Calu3 (cell line): ENCODE measurements at regions not wholly inside any gene's neighbourhood (a gene's known extent, or its start where the extent isn't known, plus 50 kb on each side); places are given as distances from the start of the nearest gene placed in this dataset.

Experiments
- BruUV-seq: library from RNA; stranded (reverse); fragments of 400-500 nt; replicated peaks from 2 replicates; lab custom pipeline; 2021; lab: Mats Ljungman, UMichigan
- CTCF ChIA-PET: fragments of 300-600 bp; sonication (Branson Sonifier 250); formaldehyde crosslinking; loops from one replicate; lab custom pipeline; 2022; ENCODE audit warnings: antibody characterized with exemption; lab: Charles Lee
- DNase-seq: peaks from one replicate; pipeline ENCODE4 v3.0.0; 2022
- H3K27ac Mint-ChIP-seq: one replicate; pipeline ENCODE4 v1.8.0; 2022; ENCODE audit warnings: mixed read lengths; ENCODE audit not compliant: unreplicated experiment
- H3K27me3 Mint-ChIP-seq: one replicate; pipeline ENCODE4 v1.8.0; 2022; ENCODE audit warnings: mixed read lengths; ENCODE audit not compliant: unreplicated experiment
- H3K36me3 Mint-ChIP-seq: one replicate; pipeline ENCODE4 v1.8.0; 2022; ENCODE audit warnings: mild to moderate bottlenecking, moderate library complexity, mixed read lengths; ENCODE audit not compliant: insufficient read depth, unreplicated experiment
- H3K4me1 Mint-ChIP-seq: one replicate; pipeline ENCODE4 v1.8.0; 2022; ENCODE audit warnings: mild to moderate bottlenecking, low read depth, mixed read lengths; ENCODE audit not compliant: unreplicated experiment
- H3K4me3 Mint-ChIP-seq: one replicate; pipeline ENCODE4 v1.8.0; 2022; ENCODE audit warnings: mild to moderate bottlenecking, low read depth, moderate library complexity, mixed read lengths; ENCODE audit not compliant: unreplicated experiment
- H3K9me3 Mint-ChIP-seq: one replicate; pipeline ENCODE4 v1.8.0; 2022; ENCODE audit warnings: low read depth, mixed read lengths; ENCODE audit not compliant: unreplicated experiment
- intact Hi-C: fragments of 100-400 bp; cut with micrococcal nuclease; formaldehyde crosslinking; loops from one replicate; pipeline ENCODE4 v1.10.0; 2022; ENCODE audit not compliant: unreplicated experiment
- TF ChIP-seq, protein P1 (sequence below): fragments of 200-600 bp; IDR thresholded peaks from one replicate; pipeline ENCODE4 v1.8.0; 2022; ENCODE audit warnings: antibody characterized with exemption; ENCODE audit not compliant: unreplicated experiment

- Mint-ChIP-seq H3K27me3 (no peaks in the 10 kb centered on the region), H3K4me1 (peaks cover 14% of the 10 kb centered on the region), H3K9me3 (peaks cover under 1% of the 10 kb centered on the region), H3K4me3 (no peak overlapping the region), H3K36me3 (no peaks in the 10 kb centered on the region), H3K27ac (no peak overlapping the region)
- TF ChIP-seq, protein P1, sequence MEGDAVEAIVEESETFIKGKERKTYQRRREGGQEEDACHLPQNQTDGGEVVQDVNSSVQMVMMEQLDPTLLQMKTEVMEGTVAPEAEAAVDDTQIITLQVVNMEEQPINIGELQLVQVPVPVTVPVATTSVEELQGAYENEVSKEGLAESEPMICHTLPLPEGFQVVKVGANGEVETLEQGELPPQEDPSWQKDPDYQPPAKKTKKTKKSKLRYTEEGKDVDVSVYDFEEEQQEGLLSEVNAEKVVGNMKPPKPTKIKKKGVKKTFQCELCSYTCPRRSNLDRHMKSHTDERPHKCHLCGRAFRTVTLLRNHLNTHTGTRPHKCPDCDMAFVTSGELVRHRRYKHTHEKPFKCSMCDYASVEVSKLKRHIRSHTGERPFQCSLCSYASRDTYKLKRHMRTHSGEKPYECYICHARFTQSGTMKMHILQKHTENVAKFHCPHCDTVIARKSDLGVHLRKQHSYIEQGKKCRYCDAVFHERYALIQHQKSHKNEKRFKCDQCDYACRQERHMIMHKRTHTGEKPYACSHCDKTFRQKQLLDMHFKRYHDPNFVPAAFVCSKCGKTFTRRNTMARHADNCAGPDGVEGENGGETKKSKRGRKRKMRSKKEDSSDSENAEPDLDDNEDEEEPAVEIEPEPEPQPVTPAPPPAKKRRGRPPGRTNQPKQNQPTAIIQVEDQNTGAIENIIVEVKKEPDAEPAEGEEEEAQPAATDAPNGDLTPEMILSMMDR = no peak
- BruUV-seq = no TSS peak
- CTCF ChIA-PET = interaction anchor here (1.0 to 1.4 kb wide), 2 partner anchors 14 to 17 kb away, joined by 3 to 4 read pairs; no protein-coding TSS in a partner anchor
- no peak for DNase-seq
- intact Hi-C loops = no loop called here
These were observed 104.0 kb upstream of the BOD1 start for GRCh38 chr5:173720286-173720952.

- Mint-ChIP-seq H3K9me3 (peaks cover 4% of the 10 kb centered on the region), H3K27me3 (no peaks in the 10 kb centered on the region), H3K27ac (no peak overlapping the region), H3K4me1 (peaks cover 14% of the 10 kb centered on the region), H3K4me3 (no peak overlapping the region), H3K36me3 (no peaks in the 10 kb centered on the region)
- intact Hi-C loops = no loop called here
- CTCF ChIA-PET = interaction anchor here (1.0 kb wide), 1 partner anchor 16 kb away, joined by 3 read pairs; no protein-coding TSS in a partner anchor
- DNase-seq = no peak
- TF ChIP-seq, protein P1 = no peak
- no TSS peak for BruUV-seq
These were observed 104.6 kb upstream of the BOD1 start for GRCh38 chr5:173720953-173721600.

- no peak for DNase-seq
- H3K27ac Mint-ChIP-seq = no peak overlapping the region
- intact Hi-C loops = no loop called here
These were observed 105.3 kb upstream of the BOD1 start for GRCh38 chr5:173721601-173722232.

GRCh38 chr5:173726846-173727557 is 110.6 kb upstream of the BOD1 start:
- no TSS peak for BruUV-seq
- DNase-seq = no peak

More at GRCh38 chr5:173721601-173722232, 105.3 kb upstream of the BOD1 start:
- H3K36me3 Mint-ChIP-seq = no peaks in the 10 kb centered on the region
- peaks cover 4% of the 10 kb centered on the region for H3K9me3 Mint-ChIP-seq
- H3K4me1 Mint-ChIP-seq = peaks cover 14% of the 10 kb centered on the region
- H3K4me3 Mint-ChIP-seq = no peak overlapping the region
- CTCF ChIA-PET = no interaction called here
- TF ChIP-seq, protein P1 = no peak
- BruUV-seq = no TSS peak
- no peaks in the 10 kb centered on the region for H3K27me3 Mint-ChIP-seq

More at GRCh38 chr5:173726846-173727557, 110.6 kb upstream of the BOD1 start:
- Mint-ChIP-seq H3K4me1 (peaks cover 6% of the 10 kb centered on the region), H3K27me3 (no peaks in the 10 kb centered on the region), H3K4me3 (no peak overlapping the region), H3K27ac (no peak overlapping the region), H3K9me3 (peaks cover 4% of the 10 kb centered on the region), H3K36me3 (no peaks in the 10 kb centered on the region)
- TF ChIP-seq, protein P1 = no peak
- CTCF ChIA-PET = interaction anchor here (0.7 kb wide), 2 partner anchors 38 to 101 kb away, joined by 3 to 7 read pairs; no protein-coding TSS in a partner anchor
- intact Hi-C loops = no loop called here
